ENCODE measurements at regions not wholly inside any gene's neighbourhood (a gene's known extent, or its start where the extent isn't known, plus 50 kb on each side); places are given as distances from the start of the nearest gene placed in this dataset.
"Not testable (repeated sequence)": the region's sequence is repeated elsewhere in the genome, so short reads cannot be mapped to it uniquely, and the experiment has no call there.

GRCh38 chr11:80309301-80309700 is 868.5 kb upstream of the TENM4 start:
- Histone ChIP-seq H3K4me1 (ENCODE audit: control insufficient read depth, insufficient read depth, low read length, poor library complexity, severe bottlenecking) (no peaks in the 10 kb centered on the region), H3K36me3 (ENCODE audit: control insufficient read depth, insufficient read depth, low read length) (no peaks in the 10 kb centered on the region), H3K4me3 (ENCODE audit: extremely low read depth, insufficient read depth, low read length, poor library complexity, severe bottlenecking) (no peak overlapping the region), H3K9me3 (ENCODE audit: control insufficient read depth, low read length) (peaks cover 8% of the 10 kb centered on the region), H3K27ac (ENCODE audit: low read depth, low read length, severe bottlenecking) (no peak overlapping the region)

GRCh38 chr11:80307676-80308075 is 866.8 kb upstream of the TENM4 start:
- peaks cover 22% of the 10 kb centered on the region for H3K9me3 ChIP-seq (ENCODE audit: control insufficient read depth, low read length)
- H3K27ac ChIP-seq (ENCODE audit: low read depth, low read length, severe bottlenecking): no peak overlapping the region
- H3K4me3 ChIP-seq (ENCODE audit: extremely low read depth, insufficient read depth, low read length, poor library complexity, severe bottlenecking): no peak overlapping the region
- no peaks in the 10 kb centered on the region for H3K4me1 ChIP-seq (ENCODE audit: control insufficient read depth, insufficient read depth, low read length, poor library complexity, severe bottlenecking)
- no peaks in the 10 kb centered on the region for H3K36me3 ChIP-seq (ENCODE audit: control insufficient read depth, insufficient read depth, low read length)
- WGBS, 2 experiments (ENCODE audit: insufficient coverage in 2 of 2): 67 to 100% methylated on average over 1 of the region's 2 CpGs

- Histone ChIP-seq H3K4me1 (ENCODE audit: control insufficient read depth, insufficient read depth, low read length, poor library complexity, severe bottlenecking) (no peaks in the 10 kb centered on the region), H3K9me3 (ENCODE audit: control insufficient read depth, low read length) (peaks cover 1% of the 10 kb centered on the region), H3K4me3 (ENCODE audit: extremely low read depth, insufficient read depth, low read length, poor library complexity, severe bottlenecking) (no peak overlapping the region), H3K36me3 (ENCODE audit: control insufficient read depth, insufficient read depth, low read length) (no peaks in the 10 kb centered on the region), H3K27ac (ENCODE audit: low read depth, low read length, severe bottlenecking) (peak overlapping the region; percentile 18)
- 97 to 100% methylated on average over 2 to 4 of the region's 5 CpGs for WGBS, 2 experiments (ENCODE audit: insufficient coverage in 2 of 2)
These were observed 857.2 kb upstream of the TENM4 start for GRCh38 chr11:80297858-80298632.

- Histone ChIP-seq H3K36me3 (ENCODE audit: control insufficient read depth, insufficient read depth, low read length) (no peaks in the 10 kb centered on the region), H3K4me3 (ENCODE audit: extremely low read depth, insufficient read depth, low read length, poor library complexity, severe bottlenecking) (no peak overlapping the region), H3K9me3 (ENCODE audit: control insufficient read depth, low read length) (no peaks in the 10 kb centered on the region), H3K27ac (ENCODE audit: low read depth, low read length, severe bottlenecking) (no peak overlapping the region), H3K4me1 (ENCODE audit: control insufficient read depth, insufficient read depth, low read length, poor library complexity, severe bottlenecking) (no peaks in the 10 kb centered on the region)
- WGBS, 2 experiments (ENCODE audit: insufficient coverage in 2 of 2): no CpG with 5 or more reads among the region's 2 CpGs
These were observed 852.5 kb upstream of the TENM4 start for GRCh38 chr11:80293293-80293692.

GRCh38 chr11:80284946-80285785 is 844.3 kb upstream of the TENM4 start:
- no peak overlapping the region for H3K4me3 ChIP-seq (ENCODE audit: extremely low read depth, insufficient read depth, low read length, poor library complexity, severe bottlenecking)
- WGBS, 2 experiments (ENCODE audit: insufficient coverage in 2 of 2): 80 to 100% methylated on average over 1 of the region's 3 CpGs
- H3K9me3 ChIP-seq (ENCODE audit: control insufficient read depth, low read length): no peaks in the 10 kb centered on the region
- H3K36me3 ChIP-seq (ENCODE audit: control insufficient read depth, insufficient read depth, low read length): no peaks in the 10 kb centered on the region
- H3K27ac ChIP-seq (ENCODE audit: low read depth, low read length, severe bottlenecking): no peak overlapping the region
- H3K4me1 ChIP-seq (ENCODE audit: control insufficient read depth, insufficient read depth, low read length, poor library complexity, severe bottlenecking): no peaks in the 10 kb centered on the region

GRCh38 chr11:80282643-80283042 is 841.8 kb upstream of the TENM4 start:
- no peak overlapping the region for H3K27ac ChIP-seq (ENCODE audit: low read depth, low read length, severe bottlenecking)

GRCh38 chr11:80281194-80281593 is 840.4 kb upstream of the TENM4 start:
- Histone ChIP-seq H3K9me3 (ENCODE audit: control insufficient read depth, low read length) (no peaks in the 10 kb centered on the region), H3K4me3 (ENCODE audit: extremely low read depth, insufficient read depth, low read length, poor library complexity, severe bottlenecking) (no peak overlapping the region), H3K36me3 (ENCODE audit: control insufficient read depth, insufficient read depth, low read length) (no peaks in the 10 kb centered on the region), H3K4me1 (ENCODE audit: control insufficient read depth, insufficient read depth, low read length, poor library complexity, severe bottlenecking) (no peaks in the 10 kb centered on the region), H3K27ac (ENCODE audit: low read depth, low read length, severe bottlenecking) (no peak overlapping the region)
- WGBS, 2 experiments (ENCODE audit: insufficient coverage in 2 of 2): 80% methylated on average over 1 of the region's 1 CpG; no CpG with 5 or more reads in 1 of the 2 experiments

More at GRCh38 chr11:80282643-80283042, 841.8 kb upstream of the TENM4 start:
- H3K36me3 ChIP-seq (ENCODE audit: control insufficient read depth, insufficient read depth, low read length): no peaks in the 10 kb centered on the region
- no peaks in the 10 kb centered on the region for H3K9me3 ChIP-seq (ENCODE audit: control insufficient read depth, low read length)
- no peaks in the 10 kb centered on the region for H3K4me1 ChIP-seq (ENCODE audit: control insufficient read depth, insufficient read depth, low read length, poor library complexity, severe bottlenecking)
- 83% methylated on average over 1 of the region's 2 CpGs; no CpG with 5 or more reads in 1 of the 2 experiments for WGBS, 2 experiments (ENCODE audit: insufficient coverage in 2 of 2)
- no peak overlapping the region for H3K4me3 ChIP-seq (ENCODE audit: extremely low read depth, insufficient read depth, low read length, poor library complexity, severe bottlenecking)

- Histone ChIP-seq H3K9me3 (ENCODE audit: control insufficient read depth, low read length) (no peaks in the 10 kb centered on the region), H3K36me3 (ENCODE audit: control insufficient read depth, insufficient read depth, low read length) (no peaks in the 10 kb centered on the region), H3K27ac (ENCODE audit: low read depth, low read length, severe bottlenecking) (no peak overlapping the region), H3K4me3 (ENCODE audit: extremely low read depth, insufficient read depth, low read length, poor library complexity, severe bottlenecking) (no peak overlapping the region), H3K4me1 (ENCODE audit: control insufficient read depth, insufficient read depth, low read length, poor library complexity, severe bottlenecking) (no peaks in the 10 kb centered on the region)
- 73 to 90% methylated on average over 2 of the region's 3 CpGs for WGBS, 2 experiments (ENCODE audit: insufficient coverage in 2 of 2)
These were observed 839.9 kb upstream of the TENM4 start for GRCh38 chr11:80280737-80281136.

GRCh38 chr11:80261776-80262175 is 820.9 kb upstream of the TENM4 start:
- H3K4me3 ChIP-seq (ENCODE audit: extremely low read depth, insufficient read depth, low read length, poor library complexity, severe bottlenecking): no peak overlapping the region
- H3K4me1 ChIP-seq (ENCODE audit: control insufficient read depth, insufficient read depth, low read length, poor library complexity, severe bottlenecking): no peaks in the 10 kb centered on the region
- WGBS, 2 experiments (ENCODE audit: insufficient coverage in 2 of 2): 83 to 100% methylated on average over 1 to 2 of the region's 5 CpGs
- H3K36me3 ChIP-seq (ENCODE audit: control insufficient read depth, insufficient read depth, low read length): no peaks in the 10 kb centered on the region
- no peak overlapping the region for H3K27ac ChIP-seq (ENCODE audit: low read depth, low read length, severe bottlenecking)
- no peaks in the 10 kb centered on the region for H3K9me3 ChIP-seq (ENCODE audit: control insufficient read depth, low read length)

- WGBS, 2 experiments (ENCODE audit: insufficient coverage in 2 of 2): 90% methylated on average over 24 to 35 of the region's 45 CpGs
- not testable (repeated sequence) for H3K36me3 ChIP-seq (ENCODE audit: control insufficient read depth, insufficient read depth, low read length); H3K27ac ChIP-seq (ENCODE audit: low read depth, low read length, severe bottlenecking); H3K4me1 ChIP-seq (ENCODE audit: control insufficient read depth, insufficient read depth, low read length, poor library complexity, severe bottlenecking); H3K9me3 ChIP-seq (ENCODE audit: control insufficient read depth, low read length); H3K4me3 ChIP-seq (ENCODE audit: extremely low read depth, insufficient read depth, low read length, poor library complexity, severe bottlenecking)
These were observed 816.6 kb upstream of the TENM4 start for GRCh38 chr11:80257319-80258015.

All from mesodermal cell (in vitro differentiated cells).